IPS DF 6.9 (cell line): ENCODE measurements at regions not wholly inside any gene's neighbourhood (a gene's known extent, or its start where the extent isn't known, plus 50 kb on each side); places are given as distances from the start of the nearest gene placed in this dataset.

Source experiments
- DNase-seq: peaks from one replicate; pipeline ENCODE4 v3.0.0-alpha.2; 2013; ENCODE audit warnings: low read depth, low spot score
- H3K27ac ChIP-seq: one replicate; pipeline ENCODE4 v1.5.1; 2013; ENCODE audit warnings: low read length, control low read depth
- H3K27me3 ChIP-seq: 2 replicates; pipeline ENCODE4 v1.6.1; 2013; ENCODE audit warnings: mild to moderate bottlenecking, low read length; ENCODE audit not compliant: control insufficient read depth, insufficient read depth
- H3K36me3 ChIP-seq: 2 replicates; pipeline ENCODE4 v1.6.1; 2013; ENCODE audit warnings: low read length; ENCODE audit not compliant: control insufficient read depth, insufficient read depth
- H3K4me1 ChIP-seq: 2 replicates; pipeline ENCODE4 v1.6.1; 2013; ENCODE audit warnings: low read length; ENCODE audit not compliant: control insufficient read depth, insufficient read depth
- H3K4me3 ChIP-seq: 2 replicates; pipeline ENCODE4 v1.5.1; 2013; ENCODE audit warnings: mild to moderate bottlenecking, low read length
- H3K9me3 ChIP-seq: 2 replicates; pipeline ENCODE4 v1.6.1; 2013; ENCODE audit warnings: low read length, inconsistent platforms; ENCODE audit not compliant: control insufficient read depth, insufficient read depth
- WGBS: extraction: QIAGEN DNeasy Blood & Tissue Kit; methylation state at CpG from one replicate; pipeline ENCODE4 v1.1.7; 2013; ENCODE audit warnings: mixed read lengths, missing lambda C conversion rate; ENCODE audit not compliant: insufficient read length, insufficient coverage; 5-methylcytosine and 5-hydroxymethylcytosine counted together

GRCh38 chr9:104980039-104980654, 52.2 kb upstream of the ABCA1 start:
- Histone ChIP-seq H3K27ac (no peak overlapping the region), H3K36me3 (no peaks in the 10 kb centered on the region), H3K4me3 (no peak overlapping the region), H3K27me3 (no peaks in the 10 kb centered on the region), H3K9me3 (no peaks in the 10 kb centered on the region), H3K4me1 (no peaks in the 10 kb centered on the region)
- no peak for DNase-seq
- WGBS, result no CpG with 5 or more reads among the region's 5 CpGs

- Histone ChIP-seq H3K9me3 (no peaks in the 10 kb centered on the region), H3K27ac (no peak overlapping the region), H3K4me3 (no peak overlapping the region), H3K4me1 (no peaks in the 10 kb centered on the region), H3K36me3 (no peaks in the 10 kb centered on the region), H3K27me3 (no peaks in the 10 kb centered on the region)
- no peak for DNase-seq
- WGBS, result no CpG with 5 or more reads among the region's 8 CpGs
Observed at GRCh38 chr9:104981543-104982129, 53.7 kb upstream of the ABCA1 start.

GRCh38 chr9:104982543-104982942, 54.6 kb upstream of the ABCA1 start:
- Histone ChIP-seq H3K4me3 (no peak overlapping the region), H3K4me1 (no peaks in the 10 kb centered on the region), H3K36me3 (no peaks in the 10 kb centered on the region), H3K9me3 (no peaks in the 10 kb centered on the region), H3K27ac (no peak overlapping the region), H3K27me3 (no peaks in the 10 kb centered on the region)
- WGBS, result no CpG with 5 or more reads among the region's 3 CpGs
- DNase-seq, result no peak

GRCh38 chr9:104983491-104983890, 55.5 kb upstream of the ABCA1 start:
- DNase-seq, result no peak
- Histone ChIP-seq H3K9me3 (no peaks in the 10 kb centered on the region), H3K27ac (no peak overlapping the region), H3K4me3 (no peak overlapping the region), H3K27me3 (no peaks in the 10 kb centered on the region), H3K36me3 (no peaks in the 10 kb centered on the region), H3K4me1 (no peaks in the 10 kb centered on the region)
- no CpG with 5 or more reads among the region's 3 CpGs for WGBS

- WGBS, result 89% methylated on average over 1 of the region's 5 CpGs
- Histone ChIP-seq H3K9me3 (no peaks in the 10 kb centered on the region), H3K36me3 (no peaks in the 10 kb centered on the region), H3K27me3 (no peaks in the 10 kb centered on the region), H3K27ac (no peak overlapping the region), H3K4me1 (no peaks in the 10 kb centered on the region), H3K4me3 (no peak overlapping the region)
- no peak for DNase-seq
Observed at GRCh38 chr9:104984121-104984520, 56.2 kb upstream of the ABCA1 start.

- Histone ChIP-seq H3K27ac (no peak overlapping the region), H3K36me3 (no peaks in the 10 kb centered on the region), H3K27me3 (no peaks in the 10 kb centered on the region), H3K4me1 (no peaks in the 10 kb centered on the region), H3K4me3 (no peak overlapping the region), H3K9me3 (no peaks in the 10 kb centered on the region)
- WGBS, result no CpG with 5 or more reads among the region's 2 CpGs
- DNase-seq, result no peak
Observed at GRCh38 chr9:104984542-104984941, 56.6 kb upstream of the ABCA1 start.

GRCh38 chr9:104984948-104985347, 57.0 kb upstream of the ABCA1 start:
- no peak for DNase-seq
- Histone ChIP-seq H3K27me3 (no peaks in the 10 kb centered on the region), H3K9me3 (no peaks in the 10 kb centered on the region), H3K36me3 (no peaks in the 10 kb centered on the region), H3K4me3 (no peak overlapping the region), H3K4me1 (no peaks in the 10 kb centered on the region), H3K27ac (no peak overlapping the region)
- no CpG with 5 or more reads among the region's 2 CpGs for WGBS

- Histone ChIP-seq H3K4me3 (no peak overlapping the region), H3K36me3 (no peaks in the 10 kb centered on the region), H3K27me3 (no peaks in the 10 kb centered on the region; the same call in 1 of the 2 replicates), H3K4me1 (no peaks in the 10 kb centered on the region), H3K27ac (no peak overlapping the region), H3K9me3 (no peaks in the 10 kb centered on the region)
- DNase-seq, result no peak
- no CpG with 5 or more reads among the region's 3 CpGs for WGBS
Observed at GRCh38 chr9:104986096-104986495, 58.1 kb upstream of the ABCA1 start.

- Histone ChIP-seq H3K9me3 (no peaks in the 10 kb centered on the region), H3K27ac (no peak overlapping the region), H3K4me3 (no peak overlapping the region), H3K27me3 (peaks cover 3% of the 10 kb centered on the region; the same call in 1 of the 2 replicates), H3K4me1 (peaks cover 5% of the 10 kb centered on the region; the same call in 1 of the 2 replicates), H3K36me3 (no peaks in the 10 kb centered on the region)
- no CpG with 5 or more reads among the region's 1 CpG for WGBS
- DNase-seq, result no peak
Observed at GRCh38 chr9:104987743-104988142, 59.8 kb upstream of the ABCA1 start.

- no peak overlapping the region for H3K4me3 ChIP-seq
- no peak overlapping the region for H3K27ac ChIP-seq
- no peaks in the 10 kb centered on the region for H3K36me3 ChIP-seq
- no peaks in the 10 kb centered on the region for H3K9me3 ChIP-seq
- H3K27me3 ChIP-seq, result peaks cover 3% of the 10 kb centered on the region; the same call in 1 of the 2 replicates
- peaks cover 5% of the 10 kb centered on the region; the same call in 1 of the 2 replicates for H3K4me1 ChIP-seq
- no peak for DNase-seq
- no CpG with 5 or more reads among the region's 2 CpGs for WGBS
Observed at GRCh38 chr9:104988539-104988938, 60.6 kb upstream of the ABCA1 start.
